SK-N-SH (cell line): ENCODE measurements at regions not wholly inside any gene's neighbourhood (a gene's known extent, or its start where the extent isn't known, plus 50 kb on each side); places are given as distances from the start of the nearest gene placed in this dataset.

Experiments
- CTCF ChIA-PET: fragments of 300-600, 350-600 bp; formaldehyde crosslinking; extraction: SDS; loops from one replicate; lab custom pipeline; 2021; lab: Yijun Ruan, JAX
- POLR2A ChIA-PET: fragments of 350-600 bp; sonication (Branson Sonifier 250); formaldehyde crosslinking; extraction: SDS; loops from one replicate; lab custom pipeline; 2020; ENCODE audit warnings: antibody characterized with exemption, inconsistent platforms; lab: Yijun Ruan, JAX
- DNase-seq: peaks from one replicate; pipeline ENCODE4 v3.0.0; 2012
- H2AFZ ChIP-seq: fragments of 200-600 bp; sonication (generic); 2 replicates; pipeline ENCODE4 v1.8.1; 2016; ENCODE audit warnings: antibody characterized with exemption, mild to moderate bottlenecking, low read depth
- H3F3A ChIP-seq: fragments of 200-600 bp; sonication (generic); replicated peaks from 2 replicates; pipeline ENCODE3; 2016; ENCODE audit warnings: antibody characterized with exemption, mild to moderate bottlenecking; ENCODE audit not compliant: insufficient read depth
- H3K27ac ChIP-seq, 2 experiments: fragments of 200-500 bp in 1 of 2; fragments of 200-600 bp in 1 of 2; sonication (Bioruptor generic) in 1 of 2; sonication (generic), shearing (Covaris generic) in 1 of 2; 2 replicates each; pipeline versions ENCODE4 v1.5.1 to v1.6.1; 2014 to 2016; ENCODE audit warnings: low read depth in 2 of 2, inconsistent platforms in 1 of 2, low read length in 1 of 2, mild to moderate bottlenecking in 1 of 2, mixed read lengths in 1 of 2
- H3K27me3 ChIP-seq: fragments of 200-600 bp; sonication (generic), shearing (Covaris generic); 2 replicates; pipeline ENCODE4 v1.6.1; 2016; ENCODE audit warnings: mixed run types; ENCODE audit not compliant: insufficient read depth
- H3K36me3 ChIP-seq, 2 experiments: fragments of 200-500 bp in 1 of 2; fragments of 200-600 bp in 1 of 2; sonication (Bioruptor generic) in 1 of 2; sonication (generic) in 1 of 2; replicated peaks in 1 of 2; 2 replicates each; pipeline versions ENCODE3 to v1.5.1; 2014 to 2016; ENCODE audit warnings: low read length in 1 of 2, mild to moderate bottlenecking in 1 of 2; ENCODE audit not compliant: insufficient read depth in 2 of 2, control insufficient read depth in 1 of 2
- H3K4me1 ChIP-seq, 2 experiments: fragments of 200-500 bp in 1 of 2; fragments of 200-600 bp in 1 of 2; sonication (Bioruptor generic) in 1 of 2; sonication (generic), shearing (Covaris generic) in 1 of 2; 2 replicates each; pipeline versions ENCODE4 v1.5.1 to v1.6.1; 2014 to 2016; ENCODE audit warnings: low read depth in 1 of 2, low read length in 1 of 2, mixed run types in 1 of 2; ENCODE audit not compliant: insufficient read depth in 2 of 2, control insufficient read depth in 1 of 2
- H3K4me2 ChIP-seq: fragments of 200-600 bp; sonication (generic), shearing (Covaris generic); 2 replicates; pipeline ENCODE4 v1.6.1; 2017; ENCODE audit warnings: mixed run types
- H3K4me3 ChIP-seq, 2 experiments: fragments of 200-500 bp in 1 of 2; fragments of 200-600 bp in 1 of 2; sonication (Bioruptor generic) in 1 of 2; sonication (generic), shearing (Covaris generic) in 1 of 2; 2 replicates each; pipeline versions ENCODE4 v1.5.1 to v1.8.1; 2014 to 2016; ENCODE audit warnings: low read depth in 2 of 2, inconsistent platforms in 1 of 2, low read length in 1 of 2, mild to moderate bottlenecking in 1 of 2, mixed read lengths in 1 of 2, moderate library complexity in 1 of 2
- H3K79me2 ChIP-seq: fragments of 200-600 bp; sonication (generic); 2 replicates; pipeline ENCODE4 v1.8.1; 2017; ENCODE audit warnings: mild to moderate bottlenecking; ENCODE audit not compliant: insufficient read depth
- H3K9ac ChIP-seq: fragments of 200-600 bp; sonication (generic); 2 replicates; pipeline ENCODE4 v1.6.1; 2017; ENCODE audit warnings: mixed run types
- H3K9me2 ChIP-seq: fragments of 200-600 bp; sonication (generic); 2 replicates; pipeline ENCODE4 v1.6.1; 2017; ENCODE audit warnings: mixed run types
- H3K9me3 ChIP-seq: fragments of 200-600 bp; sonication (generic); 2 replicates; pipeline ENCODE4 v1.6.1; 2017; ENCODE audit warnings: mixed run types, mild to moderate bottlenecking, moderate library complexity
- H4K20me1 ChIP-seq: fragments of 200-600 bp; sonication (generic); 2 replicates; pipeline ENCODE4 v1.6.1; 2017; ENCODE audit warnings: mild to moderate bottlenecking, mixed run types; ENCODE audit not compliant: insufficient read depth
- CHD2 ChIP-seq: fragments of 150-350 bp; IDR thresholded peaks from 2 replicates; pipeline ENCODE4 v1.6.1; 2018; ENCODE audit warnings: low read length; ENCODE audit not compliant: partially characterized antibody
- ELF1 ChIP-seq: IDR thresholded peaks from 2 replicates; pipeline ENCODE4 v1.4.0; 2012
- EP300 ChIP-seq, 2 experiments: IDR thresholded peaks; 2 replicates each; pipeline versions ENCODE4 v1.4.0 to v1.6.1; 2012; ENCODE audit warnings: borderline replicate concordance in 1 of 2, low read depth in 1 of 2, low read length in 1 of 2
- EZH2phosphoT487 ChIP-seq: fragments of 200-600 bp; sonication (generic); IDR thresholded peaks from 2 replicates; pipeline ENCODE4 v1.6.1; 2017; ENCODE audit warnings: low read depth, mixed run types, mild to moderate bottlenecking, antibody characterized with exemption, moderate library complexity, borderline replicate concordance
- FOSL2 ChIP-seq: IDR thresholded peaks from 2 replicates; pipeline ENCODE4 v1.4.0; 2012; ENCODE audit warnings: low read depth, mild to moderate bottlenecking, moderate library complexity, borderline replicate concordance
- GABPA ChIP-seq: IDR thresholded peaks from 2 replicates; pipeline ENCODE4 v1.4.0; 2012; ENCODE audit warnings: low read depth, mild to moderate bottlenecking
- GATA2 ChIP-seq: sonication (generic); formaldehyde crosslinking; IDR thresholded peaks from 2 replicates; pipeline ENCODE4 v1.5.0; 2020; ENCODE audit warnings: mild to moderate bottlenecking, missing genetic modification reagents
- JUND ChIP-seq: IDR thresholded peaks from 2 replicates; pipeline ENCODE4 v1.4.0; 2012
- MEF2A ChIP-seq: IDR thresholded peaks from 2 replicates; pipeline ENCODE4 v1.4.0; 2012; ENCODE audit warnings: low read depth, borderline replicate concordance
- NFIC ChIP-seq: IDR thresholded peaks from 2 replicates; pipeline ENCODE4 v1.4.0; 2012; ENCODE audit warnings: borderline replicate concordance
- POLR2AphosphoS5 ChIP-seq: IDR thresholded peaks from 2 replicates; pipeline ENCODE4 v1.6.1; 2012; ENCODE audit warnings: low read depth, low read length
- RAD21 ChIP-seq: IDR thresholded peaks from 2 replicates; pipeline ENCODE4 v1.6.1; 2012; ENCODE audit warnings: mild to moderate bottlenecking, low read length
- RCOR1 ChIP-seq: fragments of 150-350 bp; IDR thresholded peaks from 2 replicates; pipeline ENCODE4 v1.6.1; 2017; ENCODE audit warnings: antibody characterized with exemption, low read length
- RFX5 ChIP-seq: IDR thresholded peaks from 2 replicates; pipeline ENCODE4 v1.6.1; 2012; ENCODE audit warnings: mild to moderate bottlenecking, improper control_type of control experiment, low read length
- SIN3A ChIP-seq: IDR thresholded peaks from 2 replicates; pipeline ENCODE4 v1.6.1; 2012; ENCODE audit warnings: low read depth, mild to moderate bottlenecking, low read length, moderate library complexity, borderline replicate concordance
- SMC3 ChIP-seq: IDR thresholded peaks from 2 replicates; pipeline ENCODE4 v1.6.1; 2012; ENCODE audit warnings: low read depth, low read length, improper control_type of control experiment
- YY1 ChIP-seq: IDR thresholded peaks from 2 replicates; pipeline ENCODE4 v1.4.0; 2012; ENCODE audit warnings: low read depth, mild to moderate bottlenecking
- whole genome bisulfite sequencing: methylation state at CpG from one replicate; pipeline ENCODE4 v1.1.6; 2017; ENCODE audit warnings: low lambda C conversion rate; 5-methylcytosine and 5-hydroxymethylcytosine counted together
- TF ChIP-seq, protein P1 (sequence below): IDR thresholded peaks from 2 replicates; pipeline ENCODE4 v1.4.0; 2012; ENCODE audit warnings: low read depth
- TF ChIP-seq, protein P2 (sequence below): IDR thresholded peaks from 2 replicates; pipeline ENCODE4 v1.4.0; 2012; ENCODE audit warnings: low read depth, borderline replicate concordance
- TF ChIP-seq, protein P3 (sequence below): fragments of 150-350 bp; IDR thresholded peaks from 2 replicates; pipeline ENCODE4 v1.6.1; 2016; ENCODE audit warnings: mild to moderate bottlenecking, low read depth, low read length

DNA sequence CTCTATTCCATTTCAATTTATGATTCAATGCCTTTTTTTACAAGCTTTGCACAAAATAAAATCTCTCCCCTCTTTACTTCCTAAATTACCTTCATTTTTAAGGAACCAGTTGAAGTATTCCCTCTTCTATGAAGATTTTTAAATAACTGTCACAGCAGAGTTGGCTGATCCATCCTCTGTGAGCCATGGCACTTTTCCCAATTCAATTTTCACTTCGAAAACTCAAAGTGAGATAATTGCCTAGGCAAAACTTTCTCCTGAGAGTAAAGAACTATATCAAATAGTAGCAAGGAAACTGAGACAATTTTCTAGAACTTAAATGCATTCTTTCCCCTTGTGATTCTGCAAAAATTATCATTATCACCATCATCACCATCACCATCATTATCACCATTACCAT, 259.9 kb upstream of the ARHGAP20 start:
- Histone ChIP-seq H3K4me1 (peaks cover 0 to 2% of the 10 kb centered on the region in 2 experiments; a peak in 2 of 4 replicates), H4K20me1 (no peaks in the 10 kb centered on the region), H3K27ac (no peak overlapping the region), H3K9me3 (no peaks in the 10 kb centered on the region), H3K9me2 (no peaks in the 10 kb centered on the region), H3K4me3 (no peak overlapping the region), H3K27me3 (no peaks in the 10 kb centered on the region), H2AFZ (no peak overlapping the region), H3K36me3 (no peaks in the 10 kb centered on the region), H3K79me2 (no peaks in the 10 kb centered on the region), H3K4me2 (no peak overlapping the region), H3K9ac (no peak overlapping the region), H3F3A (no peaks in the 10 kb centered on the region)
- ChIA-PET POLR2A (no interaction called here), CTCF (no interaction called here)
- no peak for DNase-seq
- no peak for TF ChIP-seq GATA2 (CRISPR knock-in tag)
- TF ChIP-seq, protein P1, sequence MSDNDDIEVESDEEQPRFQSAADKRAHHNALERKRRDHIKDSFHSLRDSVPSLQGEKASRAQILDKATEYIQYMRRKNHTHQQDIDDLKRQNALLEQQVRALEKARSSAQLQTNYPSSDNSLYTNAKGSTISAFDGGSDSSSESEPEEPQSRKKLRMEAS, result no peak
- TF ChIP-seq, protein P2, sequence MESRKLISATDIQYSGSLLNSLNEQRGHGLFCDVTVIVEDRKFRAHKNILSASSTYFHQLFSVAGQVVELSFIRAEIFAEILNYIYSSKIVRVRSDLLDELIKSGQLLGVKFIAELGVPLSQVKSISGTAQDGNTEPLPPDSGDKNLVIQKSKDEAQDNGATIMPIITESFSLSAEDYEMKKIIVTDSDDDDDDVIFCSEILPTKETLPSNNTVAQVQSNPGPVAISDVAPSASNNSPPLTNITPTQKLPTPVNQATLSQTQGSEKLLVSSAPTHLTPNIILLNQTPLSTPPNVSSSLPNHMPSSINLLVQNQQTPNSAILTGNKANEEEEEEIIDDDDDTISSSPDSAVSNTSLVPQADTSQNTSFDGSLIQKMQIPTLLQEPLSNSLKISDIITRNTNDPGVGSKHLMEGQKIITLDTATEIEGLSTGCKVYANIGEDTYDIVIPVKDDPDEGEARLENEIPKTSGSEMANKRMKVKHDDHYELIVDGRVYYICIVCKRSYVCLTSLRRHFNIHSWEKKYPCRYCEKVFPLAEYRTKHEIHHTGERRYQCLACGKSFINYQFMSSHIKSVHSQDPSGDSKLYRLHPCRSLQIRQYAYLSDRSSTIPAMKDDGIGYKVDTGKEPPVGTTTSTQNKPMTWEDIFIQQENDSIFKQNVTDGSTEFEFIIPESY, result no peak
- TF ChIP-seq ELF1, result no peak
- no peak for TF ChIP-seq MEF2A
- TF ChIP-seq RCOR1, result no peak
- TF ChIP-seq CHD2, result no peak
- TF ChIP-seq, protein P3, sequence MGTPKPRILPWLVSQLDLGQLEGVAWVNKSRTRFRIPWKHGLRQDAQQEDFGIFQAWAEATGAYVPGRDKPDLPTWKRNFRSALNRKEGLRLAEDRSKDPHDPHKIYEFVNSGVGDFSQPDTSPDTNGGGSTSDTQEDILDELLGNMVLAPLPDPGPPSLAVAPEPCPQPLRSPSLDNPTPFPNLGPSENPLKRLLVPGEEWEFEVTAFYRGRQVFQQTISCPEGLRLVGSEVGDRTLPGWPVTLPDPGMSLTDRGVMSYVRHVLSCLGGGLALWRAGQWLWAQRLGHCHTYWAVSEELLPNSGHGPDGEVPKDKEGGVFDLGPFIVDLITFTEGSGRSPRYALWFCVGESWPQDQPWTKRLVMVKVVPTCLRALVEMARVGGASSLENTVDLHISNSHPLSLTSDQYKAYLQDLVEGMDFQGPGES, result no peak
- no peak for TF ChIP-seq EP300 (IDR thresholded peaks at IDR 0.05; ENCODE audit: borderline replicate concordance in 1 of 2, low read depth in 1 of 2, low read length in 1 of 2)
- TF ChIP-seq FOSL2, result no peak
- no peak for TF ChIP-seq EZH2phosphoT487
- no peak for TF ChIP-seq RAD21
- TF ChIP-seq SMC3, result no peak
- TF ChIP-seq NFIC, result no peak
- TF ChIP-seq SIN3A, result no peak
- no peak for TF ChIP-seq YY1
- no peak for TF ChIP-seq RFX5
- TF ChIP-seq JUND, result no peak
- no peak for TF ChIP-seq POLR2AphosphoS5
- no peak for TF ChIP-seq GABPA
- WGBS, result 28% methylated on average over 1 of the region's 1 CpG
